H9 (cell line): ENCODE measurements at regions not wholly inside any gene's neighbourhood (a gene's known extent, or its start where the extent isn't known, plus 50 kb on each side); places are given as distances from the start of the nearest gene placed in this dataset.

ENCODE experiments used
- DNase-seq: peaks from one replicate; pipeline ENCODE4 v3.0.0-alpha.2; 2017
- H2AFZ ChIP-seq: one replicate; pipeline ENCODE4 v1.6.1; 2013; ENCODE audit warnings: mild to moderate bottlenecking, low read length, control low read depth, moderate library complexity
- H2AK5ac ChIP-seq: 2 replicates; pipeline ENCODE4 v1.6.1; 2013; ENCODE audit warnings: low read length, control low read depth, mixed read lengths; ENCODE audit not compliant: insufficient read length
- H2BK120ac ChIP-seq: one replicate; pipeline ENCODE4 v1.6.1; 2013; ENCODE audit warnings: low read depth, mild to moderate bottlenecking, low read length, control low read depth, inconsistent platforms; ENCODE audit not compliant: poor library complexity, severe bottlenecking
- H2BK12ac ChIP-seq: 2 replicates; pipeline ENCODE4 v1.6.1; 2013; ENCODE audit warnings: low read length, control low read depth, mixed read lengths, low read depth; ENCODE audit not compliant: insufficient read length
- H2BK15ac ChIP-seq: 2 replicates; pipeline ENCODE4 v1.6.1; 2013; ENCODE audit warnings: low read depth, low read length, control low read depth
- H2BK20ac ChIP-seq: one replicate; pipeline ENCODE4 v1.6.1; 2013; ENCODE audit warnings: low read depth, mild to moderate bottlenecking, low read length, control low read depth, inconsistent platforms; ENCODE audit not compliant: poor library complexity, severe bottlenecking
- H2BK5ac ChIP-seq: 2 replicates; pipeline ENCODE4 v1.6.1; 2013; ENCODE audit warnings: low read length, control low read depth, mixed read lengths; ENCODE audit not compliant: insufficient read length
- H3K14ac ChIP-seq: 2 replicates; pipeline ENCODE4 v1.6.1; 2013; ENCODE audit warnings: low read length, control low read depth; ENCODE audit not compliant: insufficient read depth
- H3K18ac ChIP-seq: 2 replicates; pipeline ENCODE4 v1.6.1; 2013; ENCODE audit warnings: low read depth, mild to moderate bottlenecking, mixed read lengths, low read length, control low read depth; ENCODE audit not compliant: insufficient read length
- H3K23ac ChIP-seq: 2 replicates; pipeline ENCODE4 v1.6.1; 2013; ENCODE audit warnings: low read length, control low read depth, mixed read lengths, low read depth; ENCODE audit not compliant: insufficient read length
- H3K23me2 ChIP-seq: 2 replicates; pipeline ENCODE4 v1.6.1; 2013; ENCODE audit warnings: low read depth, mild to moderate bottlenecking, mixed read lengths, low read length, control low read depth; ENCODE audit not compliant: insufficient read length, poor library complexity, severe bottlenecking
- H3K27ac ChIP-seq: 2 replicates; pipeline ENCODE4 v1.5.1; 2013; ENCODE audit warnings: low read length, control low read depth, mixed read lengths, low read depth; ENCODE audit not compliant: insufficient read length
- H3K27me3 ChIP-seq: 2 replicates; pipeline ENCODE4 v1.6.1; 2013; ENCODE audit warnings: low read length, control low read depth, inconsistent platforms; ENCODE audit not compliant: insufficient read depth
- H3K4ac ChIP-seq: 2 replicates; pipeline ENCODE4 v1.6.1; 2013; ENCODE audit warnings: low read depth, mild to moderate bottlenecking, control low read depth, inconsistent platforms, low read length, moderate library complexity
- H3K4me1 ChIP-seq: 2 replicates; pipeline ENCODE4 v1.6.1; 2013; ENCODE audit warnings: low read length, control low read depth, inconsistent platforms; ENCODE audit not compliant: insufficient read depth
- H3K4me2 ChIP-seq: 2 replicates; pipeline ENCODE4 v1.6.1; 2013; ENCODE audit warnings: low read length, control low read depth, mixed read lengths; ENCODE audit not compliant: insufficient read length, insufficient read depth
- H3K56ac ChIP-seq: 2 replicates; pipeline ENCODE4 v1.6.1; 2013; ENCODE audit warnings: low read depth, mild to moderate bottlenecking, mixed read lengths, low read length, control low read depth; ENCODE audit not compliant: insufficient read length
- H3K79me1 ChIP-seq: 2 replicates; pipeline ENCODE4 v1.6.1; 2013; ENCODE audit warnings: low read depth, mild to moderate bottlenecking, moderate library complexity, low read length, control low read depth, inconsistent platforms; ENCODE audit not compliant: insufficient read depth, poor library complexity, severe bottlenecking
- H3K79me2 ChIP-seq: 2 replicates; pipeline ENCODE4 v1.6.1; 2013; ENCODE audit warnings: low read length, control low read depth, inconsistent platforms; ENCODE audit not compliant: insufficient read depth
- H3K9ac ChIP-seq: 2 replicates; pipeline ENCODE4 v1.6.1; 2013; ENCODE audit warnings: low read length, control low read depth, mixed read lengths; ENCODE audit not compliant: insufficient read length; ENCODE audit errors: extremely low read depth
- H3K9me3 ChIP-seq: one replicate; pipeline ENCODE4 v1.6.1; 2013; ENCODE audit warnings: low read depth, low read length, inconsistent platforms; ENCODE audit not compliant: control insufficient read depth
- H3T11ph ChIP-seq: one replicate; pipeline ENCODE4 v1.6.1; 2013; ENCODE audit warnings: mild to moderate bottlenecking, low read length, control low read depth, inconsistent platforms
- H4K20me1 ChIP-seq: one replicate; pipeline ENCODE4 v1.6.1; 2013; ENCODE audit not compliant: control insufficient read depth, insufficient read length, insufficient read depth
- H4K5ac ChIP-seq: 2 replicates; pipeline ENCODE4 v1.6.1; 2013; ENCODE audit warnings: low read depth, mild to moderate bottlenecking, mixed read lengths, low read length, control low read depth; ENCODE audit not compliant: insufficient read length
- H4K8ac ChIP-seq: replicated peaks from 2 replicates; pipeline ENCODE4 v1.6.1; 2013; ENCODE audit warnings: low read length, control low read depth, mixed read lengths, low read depth; ENCODE audit not compliant: insufficient read length
- H4K91ac ChIP-seq: 2 replicates; pipeline ENCODE4 v1.6.1; 2013; ENCODE audit warnings: low read depth, mild to moderate bottlenecking, moderate library complexity, mixed read lengths, low read length, control low read depth; ENCODE audit not compliant: insufficient read length
- H3K27ac Mint-ChIP-seq, 3 experiments: 2 replicates in 2 of 3; 3 replicates in 1 of 3; pipeline ENCODE4 v1.8.0; 2020 to 2021; ENCODE audit warnings: mixed read lengths in 3 of 3, mild to moderate bottlenecking in 1 of 3, moderate library complexity in 1 of 3
- H3K27me3 Mint-ChIP-seq: 2 replicates; pipeline ENCODE4 v1.8.0; 2021; ENCODE audit warnings: low read depth, mild to moderate bottlenecking, moderate library complexity, mixed read lengths
- H3K36me3 Mint-ChIP-seq, 3 experiments: 2 replicates in 2 of 3; 3 replicates in 1 of 3; pipeline ENCODE4 v1.8.0; 2020 to 2021; ENCODE audit warnings: low read depth in 3 of 3, mixed read lengths in 3 of 3; ENCODE audit not compliant: insufficient read depth in 1 of 3
- H3K4me1 Mint-ChIP-seq, 2 experiments: 2 replicates each; pipeline ENCODE4 v1.8.0; 2020; ENCODE audit warnings: mixed read lengths in 2 of 2
- H3K4me3 Mint-ChIP-seq, 2 experiments: 2 replicates in 1 of 2; 3 replicates in 1 of 2; pipeline ENCODE4 v1.8.0; 2020 to 2021; ENCODE audit warnings: mild to moderate bottlenecking in 2 of 2, mixed read lengths in 2 of 2, moderate library complexity in 1 of 2
- H3K9me3 Mint-ChIP-seq, 2 experiments: 2 replicates in 1 of 2; 3 replicates in 1 of 2; pipeline ENCODE4 v1.8.0; 2020; ENCODE audit warnings: mild to moderate bottlenecking in 2 of 2, mixed read lengths in 2 of 2, moderate library complexity in 1 of 2
- WGBS: extraction: QIAGEN DNeasy Blood & Tissue Kit; methylation state at CpG from one replicate; pipeline ENCODE4 v1.1.7; 2013; ENCODE audit warnings: missing lambda C conversion rate, low lambda C conversion rate, mixed read lengths; ENCODE audit not compliant: insufficient read length; ENCODE audit errors: extremely low coverage; 5-methylcytosine and 5-hydroxymethylcytosine counted together
- TF ChIP-seq, protein P1 (sequence below): fragments of 200-600 bp; sonication (generic); conservative IDR thresholded peaks from 3 replicates; pipeline ENCODE4 v1.8.0; 2021; ENCODE audit warnings: antibody characterized with exemption, mild to moderate bottlenecking

- no peak overlapping the region for H3K56ac ChIP-seq
- no CpG with 5 or more reads among the region's 1 CpG for WGBS
- H3K79me1 ChIP-seq: no peaks in the 10 kb centered on the region
- Mint-ChIP-seq H3K36me3 (peaks cover 0 to 5% (median 4%) of the 10 kb centered on the region in 3 experiments; a peak in 3 of 7 replicates), H3K27ac (no peak overlapping the region), H3K4me3 (no peak overlapping the region), H3K4me1 (no peaks in the 10 kb centered on the region), H3K27me3 (no peaks in the 10 kb centered on the region), H3K9me3 (peaks cover 4 to 7% of the 10 kb centered on the region in 2 experiments; a peak in 3 of 5 replicates)
- H3K4me2 ChIP-seq: no peak overlapping the region
- no peak overlapping the region for H2AFZ ChIP-seq
- no peaks in the 10 kb centered on the region for H3K27me3 ChIP-seq
- no peak overlapping the region for H3K27ac ChIP-seq
- no peak overlapping the region for H3K14ac ChIP-seq
- no peak for DNase-seq
- TF ChIP-seq, protein P1, sequence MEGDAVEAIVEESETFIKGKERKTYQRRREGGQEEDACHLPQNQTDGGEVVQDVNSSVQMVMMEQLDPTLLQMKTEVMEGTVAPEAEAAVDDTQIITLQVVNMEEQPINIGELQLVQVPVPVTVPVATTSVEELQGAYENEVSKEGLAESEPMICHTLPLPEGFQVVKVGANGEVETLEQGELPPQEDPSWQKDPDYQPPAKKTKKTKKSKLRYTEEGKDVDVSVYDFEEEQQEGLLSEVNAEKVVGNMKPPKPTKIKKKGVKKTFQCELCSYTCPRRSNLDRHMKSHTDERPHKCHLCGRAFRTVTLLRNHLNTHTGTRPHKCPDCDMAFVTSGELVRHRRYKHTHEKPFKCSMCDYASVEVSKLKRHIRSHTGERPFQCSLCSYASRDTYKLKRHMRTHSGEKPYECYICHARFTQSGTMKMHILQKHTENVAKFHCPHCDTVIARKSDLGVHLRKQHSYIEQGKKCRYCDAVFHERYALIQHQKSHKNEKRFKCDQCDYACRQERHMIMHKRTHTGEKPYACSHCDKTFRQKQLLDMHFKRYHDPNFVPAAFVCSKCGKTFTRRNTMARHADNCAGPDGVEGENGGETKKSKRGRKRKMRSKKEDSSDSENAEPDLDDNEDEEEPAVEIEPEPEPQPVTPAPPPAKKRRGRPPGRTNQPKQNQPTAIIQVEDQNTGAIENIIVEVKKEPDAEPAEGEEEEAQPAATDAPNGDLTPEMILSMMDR: no peak
- no peaks in the 10 kb centered on the region for H3K9me3 ChIP-seq
- H2BK120ac ChIP-seq: no peak overlapping the region
- H3K4ac ChIP-seq: no peak overlapping the region
- H3K79me2 ChIP-seq: no peaks in the 10 kb centered on the region
- no peak overlapping the region for H4K91ac ChIP-seq
- no peak overlapping the region for H4K8ac ChIP-seq
- H3T11ph ChIP-seq: no peak overlapping the region
- no peak overlapping the region for H2AK5ac ChIP-seq
- H3K23ac ChIP-seq: no peak overlapping the region
- H3K23me2 ChIP-seq: no peaks in the 10 kb centered on the region
- H3K4me1 ChIP-seq: no peaks in the 10 kb centered on the region
- H2BK5ac ChIP-seq: no peak overlapping the region
- no peak overlapping the region for H2BK15ac ChIP-seq
- H3K9ac ChIP-seq: no peak overlapping the region
- H3K18ac ChIP-seq: no peak overlapping the region
- H2BK20ac ChIP-seq: no peak overlapping the region
- H4K20me1 ChIP-seq: no peaks in the 10 kb centered on the region
- H4K5ac ChIP-seq: no peak overlapping the region
- no peak overlapping the region for H2BK12ac ChIP-seq
Observed at GRCh38 chr3:161163297-161163696, 57.8 kb upstream of the NMD3 start.
